ENCODE measurements at regions not wholly inside any gene's neighbourhood (a gene's known extent, or its start where the extent isn't known, plus 50 kb on each side); places are given as distances from the start of the nearest gene placed in this dataset.
A peak's percentile ranks its signal among the peaks of the same experiment; 100 is the strongest.
"Not testable (repeated sequence)": the region's sequence is repeated elsewhere in the genome, so short reads cannot be mapped to it uniquely, and the experiment has no call there.

- intact Hi-C loops (cut with micrococcal nuclease; ENCODE audit: unreplicated experiment); H3K79me2 ChIP-seq (ENCODE audit: insufficient read depth, low read length); FAIRE-seq; DNase-seq (ENCODE audit: low spot score); H3K27me3 ChIP-seq (ENCODE audit: control insufficient read depth in 1 of 2, insufficient read depth in 2 of 2, low read length in 2 of 2); ATAC-seq; H4K20me1 ChIP-seq (ENCODE audit: insufficient read depth, low read length); H2AFZ ChIP-seq (ENCODE audit: low read length); H3K27ac ChIP-seq (ENCODE audit: extremely low read length, insufficient read depth, low read length); H3K4me3 ChIP-seq (replicated peaks in 1 of 3; ENCODE audit: insufficient read depth in 1 of 3, low read depth in 2 of 3, low read length in 3 of 3); CTCF ChIA-PET (ENCODE audit: low intra/inter-chr PET ratio, low total read pairs); H3K9me3 ChIP-seq (ENCODE audit: low read length); H3K4me2 ChIP-seq (ENCODE audit: low read depth, low read length); in situ Hi-C loops (cut with HindIII; ENCODE audit: extremely low pct_ligation_motif_present, low pct_unique_long_range_greater_than_20kb); H3K4me1 ChIP-seq (ENCODE audit: insufficient read depth, low read length); H3K9ac ChIP-seq (ENCODE audit: insufficient read depth, low read depth, low read length); H3K36me3 ChIP-seq (replicated peaks in 1 of 2; ENCODE audit: control insufficient read depth in 1 of 2, insufficient read depth in 2 of 2, low read length in 2 of 2); BruUV-seq (replicated peaks); POLR2A ChIA-PET: not testable (repeated sequence)
- WGBS (ENCODE audit: low lambda C conversion rate) = 0% methylated on average over 2 of the region's 11 CpGs
- TF ChIP-seq GABPB1 (CRISPR knock-in tag; IDR thresholded peaks at IDR 0.05) (0 out of 2 replicates have a peak, but pooled peaks have one; percentile 13), CTCF (CRISPR knock-in tag; IDR thresholded peaks at IDR 0.05) (peak; percentile 61)
Measured at GRCh38 chr14:106537597-106537996, 1011.2 kb downstream of the TMEM121 start.

GRCh38 chr14:106538201-106538600, 1011.8 kb downstream of the TMEM121 start:
- H3K9me3 ChIP-seq (ENCODE audit: low read length) = peaks cover 8% of the 10 kb centered on the region; the same call in 1 of the 2 replicates
- FAIRE-seq = no peak
- CTCF ChIA-PET (ENCODE audit: low intra/inter-chr PET ratio, low total read pairs) = no interaction called here
- no peak for TF ChIP-seq MYPOP (CRISPR knock-in tag; IDR thresholded peaks at IDR 0.05)
- no peak for TF ChIP-seq ZNF749 (CRISPR knock-in tag; IDR thresholded peaks at IDR 0.05; ENCODE audit: borderline replicate concordance)
- no peak for TF ChIP-seq ZNF670 (CRISPR knock-in tag; IDR thresholded peaks at IDR 0.05; ENCODE audit: borderline replicate concordance)
- no peak for TF ChIP-seq ZFP36L1 (CRISPR knock-in tag; IDR thresholded peaks at IDR 0.05)
- TF ChIP-seq TFE3 (CRISPR knock-in tag; IDR thresholded peaks at IDR 0.05) = no peak
- no peak for TF ChIP-seq ZNF276 (CRISPR knock-in tag; IDR thresholded peaks at IDR 0.05; ENCODE audit: low read depth)
- TF ChIP-seq ZBTB26 (CRISPR knock-in tag; IDR thresholded peaks at IDR 0.05; ENCODE audit: borderline replicate concordance) = no peak
- no peak for TF ChIP-seq ZNF720 (CRISPR knock-in tag; IDR thresholded peaks at IDR 0.05)
- TF ChIP-seq GATA4 (IDR thresholded peaks at IDR 0.05; ENCODE audit: borderline replicate concordance, low read depth) = no peak

More at GRCh38 chr14:106538201-106538600, 1011.8 kb downstream of the TMEM121 start:
- H3K36me3 ChIP-seq (replicated peaks in 1 of 2; ENCODE audit: control insufficient read depth in 1 of 2, insufficient read depth in 2 of 2, low read length in 2 of 2) = no peaks in the 10 kb centered on the region
- H3K27ac ChIP-seq (ENCODE audit: extremely low read length, insufficient read depth, low read length) = no peak overlapping the region
- POLR2A ChIA-PET = no interaction called here
- in situ Hi-C loops (cut with HindIII; ENCODE audit: extremely low pct_ligation_motif_present, low pct_unique_long_range_greater_than_20kb) (no loop called here), intact Hi-C loops (cut with micrococcal nuclease; ENCODE audit: unreplicated experiment) (no loop called here)
- no TSS peak for BruUV-seq (replicated peaks)
- no peak for ATAC-seq
- 0% methylated on average over 2 of the region's 2 CpGs for WGBS (ENCODE audit: low lambda C conversion rate)
- H3K79me2 ChIP-seq (ENCODE audit: insufficient read depth, low read length) = no peaks in the 10 kb centered on the region
- no peaks in the 10 kb centered on the region for H3K27me3 ChIP-seq (ENCODE audit: control insufficient read depth in 1 of 2, insufficient read depth in 2 of 2, low read length in 2 of 2)
- H2AFZ ChIP-seq (ENCODE audit: low read length) = no peak overlapping the region
- no peak overlapping the region for H3K9ac ChIP-seq (ENCODE audit: insufficient read depth, low read depth, low read length)
- no peaks in the 10 kb centered on the region for H3K4me1 ChIP-seq (ENCODE audit: insufficient read depth, low read length)
- H3K4me2 ChIP-seq (ENCODE audit: low read depth, low read length) = no peak overlapping the region
- no peak overlapping the region for H3K4me3 ChIP-seq (replicated peaks in 1 of 3; ENCODE audit: insufficient read depth in 1 of 3, low read depth in 2 of 3, low read length in 3 of 3)
- no peaks in the 10 kb centered on the region for H4K20me1 ChIP-seq (ENCODE audit: insufficient read depth, low read length)
- no peak for DNase-seq (ENCODE audit: low spot score)

All from HepG2 (cell line).